CD4-positive, CD25-positive, alpha-beta regulatory T cell (primary cell): ENCODE measurements at regions not wholly inside any gene's neighbourhood (a gene's known extent, or its start where the extent isn't known, plus 50 kb on each side); places are given as distances from the start of the nearest gene placed in this dataset.

Experiments used
- ATAC-seq, 2 donors: fragments of 150-1000 bp; cut with Tn5 transposase; one replicate each; pipeline ENCODE4 v1.10.0; 2021; ENCODE audit warnings: low read depth in 2 of 2, moderate number of reproducible peaks in 2 of 2, moderate library complexity in 1 of 2
- DNase-seq, 3 donors: peaks; one replicate each; pipeline versions ENCODE4 v3.0.0 to v3.0.0-alpha.2; 2012 to 2022; ENCODE audit warnings: mixed read lengths in 1 of 3
- H3K27ac ChIP-seq: one replicate; pipeline ENCODE4 v1.7.0; 2013; ENCODE audit warnings: mild to moderate bottlenecking, low read length; ENCODE audit not compliant: insufficient read depth, poor library complexity, severe bottlenecking
- H3K27me3 ChIP-seq: one replicate; pipeline ENCODE4 v1.7.0; 2013; ENCODE audit warnings: low read length; ENCODE audit not compliant: control insufficient read depth, insufficient read depth
- H3K36me3 ChIP-seq: one replicate; pipeline ENCODE4 v1.7.0; 2013; ENCODE audit warnings: mild to moderate bottlenecking, low read length, moderate library complexity; ENCODE audit not compliant: control insufficient read depth, insufficient read depth
- H3K4me1 ChIP-seq: 2 replicates; pipeline ENCODE4 v1.7.0; 2013; ENCODE audit warnings: mild to moderate bottlenecking, low read length; ENCODE audit not compliant: insufficient read depth, control insufficient read depth, poor library complexity, severe bottlenecking
- H3K4me3 ChIP-seq: one replicate; pipeline ENCODE4 v1.7.0; 2013; ENCODE audit warnings: low read depth, mild to moderate bottlenecking, low read length, moderate library complexity
- H3K9me3 ChIP-seq, 2 experiments: 1 replicate in 1 of 2; 2 replicates in 1 of 2; pipeline ENCODE4 v1.7.0; 2013; ENCODE audit warnings: low read length in 2 of 2, mild to moderate bottlenecking in 1 of 2, moderate library complexity in 1 of 2; ENCODE audit not compliant: control insufficient read depth in 2 of 2
- H3K27ac Mint-ChIP-seq, 3 donors: one replicate each; pipeline ENCODE4 v1.8.0; 2020 to 2022; ENCODE audit warnings: mild to moderate bottlenecking in 3 of 3, mixed read lengths in 3 of 3, moderate library complexity in 2 of 3
- H3K27me3 Mint-ChIP-seq: one replicate; pipeline ENCODE4 v1.8.0; 2022; ENCODE audit warnings: mild to moderate bottlenecking, mixed read lengths
- H3K36me3 Mint-ChIP-seq: one replicate; pipeline ENCODE4 v1.8.0; 2020; ENCODE audit warnings: mixed read lengths
- H3K4me1 Mint-ChIP-seq, 4 donors: one replicate each; pipeline ENCODE4 v1.8.0; 2020 to 2022; ENCODE audit warnings: mixed read lengths in 4 of 4, mild to moderate bottlenecking in 1 of 4
- H3K4me3 Mint-ChIP-seq, 4 donors: one replicate each; pipeline ENCODE4 v1.8.0; 2020 to 2022; ENCODE audit warnings: mild to moderate bottlenecking in 4 of 4, mixed read lengths in 4 of 4, moderate library complexity in 3 of 4
- H3K9me3 Mint-ChIP-seq, 7 donors: one replicate each; pipeline ENCODE4 v1.8.0; 2020 to 2022; ENCODE audit warnings: mixed read lengths in 7 of 7, mild to moderate bottlenecking in 3 of 7, moderate library complexity in 2 of 7

- H3K36me3 Mint-ChIP-seq, result no peaks in the 10 kb centered on the region
- no peaks in the 10 kb centered on the region for H3K36me3 ChIP-seq
- DNase-seq (no peak), ATAC-seq (no peak)
- H3K4me3 Mint-ChIP-seq, result no peak overlapping the region
- peaks cover 5% of the 10 kb centered on the region for H3K27me3 Mint-ChIP-seq
- peaks cover 0 to 1% (median 0%) of the 10 kb centered on the region in 7 donors for H3K9me3 Mint-ChIP-seq
- H3K4me1 ChIP-seq, result peaks cover 4% of the 10 kb centered on the region
- H3K27me3 ChIP-seq, result no peaks in the 10 kb centered on the region
- H3K27ac ChIP-seq, result no peak overlapping the region
- peak overlapping the region in 1 of 3 donors; percentile 14 for H3K27ac Mint-ChIP-seq
- peaks cover 3 to 10% (median 7%) of the 10 kb centered on the region in 4 donors for H3K4me1 Mint-ChIP-seq
- H3K9me3 ChIP-seq, result no peaks in the 10 kb centered on the region
- H3K4me3 ChIP-seq, result no peak overlapping the region
Observed at GRCh38 chr1:58993403-58993802, 209.6 kb upstream of the JUN start.

- H3K27me3 ChIP-seq, result no peaks in the 10 kb centered on the region
- no peak overlapping the region for H3K4me3 ChIP-seq
- H3K9me3 ChIP-seq, result no peaks in the 10 kb centered on the region
- no peaks in the 10 kb centered on the region for H3K36me3 Mint-ChIP-seq
- DNase-seq, result no peak
- H3K36me3 ChIP-seq, result no peaks in the 10 kb centered on the region
- H3K27ac ChIP-seq, result no peak overlapping the region
- H3K4me1 ChIP-seq, result peaks cover 4% of the 10 kb centered on the region
- peaks cover 3 to 10% (median 6%) of the 10 kb centered on the region in 4 donors for H3K4me1 Mint-ChIP-seq
- H3K27me3 Mint-ChIP-seq, result peaks cover 6% of the 10 kb centered on the region
- no peak for ATAC-seq
- no peak overlapping the region for H3K27ac Mint-ChIP-seq
- peaks cover 0 to 1% (median 0%) of the 10 kb centered on the region in 7 donors for H3K9me3 Mint-ChIP-seq
- H3K4me3 Mint-ChIP-seq, result no peak overlapping the region
Observed at GRCh38 chr1:58994664-58995063, 210.8 kb upstream of the JUN start.

GRCh38 chr1:58996341-58997059 is 212.7 kb upstream of the JUN start:
- H3K27ac Mint-ChIP-seq, result peak overlapping the region in 1 of 3 donors; percentile 84
- Histone ChIP-seq H3K4me3 (no peak overlapping the region), H3K4me1 (peaks cover 4% of the 10 kb centered on the region), H3K27ac (no peak overlapping the region), H3K27me3 (no peaks in the 10 kb centered on the region), H3K9me3 (no peaks in the 10 kb centered on the region), H3K36me3 (no peaks in the 10 kb centered on the region)
- peaks cover 3 to 10% (median 6%) of the 10 kb centered on the region in 4 donors for H3K4me1 Mint-ChIP-seq
- H3K4me3 Mint-ChIP-seq, result no peak overlapping the region
- ATAC-seq, result no peak
- H3K9me3 Mint-ChIP-seq, result peaks cover 0 to 1% (median 0%) of the 10 kb centered on the region in 7 donors
- no peaks in the 10 kb centered on the region for H3K36me3 Mint-ChIP-seq
- DNase-seq, result peak in 1 of 3 donors; percentile 50
- H3K27me3 Mint-ChIP-seq, result peaks cover 10% of the 10 kb centered on the region

- Histone ChIP-seq H3K27ac (no peak overlapping the region), H3K4me1 (peaks cover 4% of the 10 kb centered on the region), H3K9me3 (no peaks in the 10 kb centered on the region), H3K4me3 (no peak overlapping the region), H3K27me3 (no peaks in the 10 kb centered on the region), H3K36me3 (no peaks in the 10 kb centered on the region)
- no peak overlapping the region for H3K4me3 Mint-ChIP-seq
- peaks cover 3 to 10% (median 6%) of the 10 kb centered on the region in 4 donors for H3K4me1 Mint-ChIP-seq
- H3K27me3 Mint-ChIP-seq, result peaks cover 10% of the 10 kb centered on the region
- no peak overlapping the region for H3K27ac Mint-ChIP-seq
- H3K9me3 Mint-ChIP-seq, result peaks cover 0 to 1% (median 0%) of the 10 kb centered on the region in 7 donors
- DNase-seq, result no peak
- no peaks in the 10 kb centered on the region for H3K36me3 Mint-ChIP-seq
- no peak for ATAC-seq
Observed at GRCh38 chr1:58997060-58997411, 213.2 kb upstream of the JUN start.

GRCh38 chr1:58997637-58998036 is 213.8 kb upstream of the JUN start:
- DNase-seq (no peak), ATAC-seq (no peak)
- H3K9me3 Mint-ChIP-seq, result peaks cover 0 to 1% (median 0%) of the 10 kb centered on the region in 7 donors
- Histone ChIP-seq H3K4me1 (peaks cover 4% of the 10 kb centered on the region), H3K27ac (no peak overlapping the region), H3K4me3 (no peak overlapping the region), H3K9me3 (no peaks in the 10 kb centered on the region), H3K27me3 (no peaks in the 10 kb centered on the region), H3K36me3 (no peaks in the 10 kb centered on the region)
- no peaks in the 10 kb centered on the region for H3K36me3 Mint-ChIP-seq
- no peak overlapping the region for H3K27ac Mint-ChIP-seq
- H3K4me1 Mint-ChIP-seq, result peaks cover 3 to 10% (median 6%) of the 10 kb centered on the region in 4 donors
- H3K4me3 Mint-ChIP-seq, result no peak overlapping the region
- H3K27me3 Mint-ChIP-seq, result peaks cover 10% of the 10 kb centered on the region

- H3K9me3 Mint-ChIP-seq, result no peaks in the 10 kb centered on the region
- H3K4me1 Mint-ChIP-seq, result peaks cover 5 to 14% (median 6%) of the 10 kb centered on the region in 4 donors
- H3K9me3 ChIP-seq, result no peaks in the 10 kb centered on the region
- H3K4me1 ChIP-seq, result peaks cover 4% of the 10 kb centered on the region
- H3K27me3 ChIP-seq, result no peaks in the 10 kb centered on the region
- no peak overlapping the region for H3K4me3 Mint-ChIP-seq
- H3K36me3 ChIP-seq, result no peaks in the 10 kb centered on the region
- no peak overlapping the region for H3K4me3 ChIP-seq
- peaks cover 4% of the 10 kb centered on the region for H3K27me3 Mint-ChIP-seq
- ATAC-seq, result no peak
- no peak overlapping the region for H3K27ac ChIP-seq
- peak overlapping the region in 1 of 3 donors; percentile 72 for H3K27ac Mint-ChIP-seq
- DNase-seq, result no peak
- H3K36me3 Mint-ChIP-seq, result no peaks in the 10 kb centered on the region
Observed at GRCh38 chr1:58999676-59000075, 215.8 kb upstream of the JUN start.

- Mint-ChIP-seq H3K27me3 (peaks cover 2% of the 10 kb centered on the region), H3K27ac (peak overlapping the region in 1 of 3 donors; percentile 1), H3K36me3 (no peaks in the 10 kb centered on the region), H3K4me1 (peaks cover 16 to 26% (median 19%) of the 10 kb centered on the region in 4 donors), H3K4me3 (peak overlapping the region in 1 of 4 donors; percentile 14), H3K9me3 (peaks cover 0 to 2% (median 0%) of the 10 kb centered on the region in 7 donors)
- DNase-seq, result no peak
- no peaks in the 10 kb centered on the region for H3K36me3 ChIP-seq
- H3K27ac ChIP-seq, result no peak overlapping the region
- H3K4me1 ChIP-seq, result peaks cover 10% of the 10 kb centered on the region
- no peaks in the 10 kb centered on the region for H3K27me3 ChIP-seq
- no peak for ATAC-seq
- no peak overlapping the region for H3K4me3 ChIP-seq
- H3K9me3 ChIP-seq, result no peaks in the 10 kb centered on the region
Observed at GRCh38 chr1:59004755-59005154, 220.9 kb upstream of the JUN start.
